Hepatocyte (in vitro differentiated cells): ENCODE measurements at regions not wholly inside any gene's neighbourhood (a gene's known extent, or its start where the extent isn't known, plus 50 kb on each side); places are given as distances from the start of the nearest gene placed in this dataset.

ENCODE experiments used
- EZH2 ChIP-seq: fragments of 200-600 bp; sonication (generic); IDR thresholded peaks from 2 replicates; pipeline ENCODE4 v1.6.1; 2016; ENCODE audit warnings: antibody characterized with exemption, mild to moderate bottlenecking, borderline replicate concordance
- TF ChIP-seq, protein P1 (sequence below): fragments of 200-600 bp; sonication (generic); IDR thresholded peaks from 2 replicates; pipeline ENCODE4 v1.5.1; 2016; ENCODE audit warnings: antibody characterized with exemption, mild to moderate bottlenecking; ENCODE audit not compliant: poor library complexity

GRCh38 chr4:137851435-137851834 is 319.1 kb upstream of the PCDH18 start:
- TF ChIP-seq, protein P1, sequence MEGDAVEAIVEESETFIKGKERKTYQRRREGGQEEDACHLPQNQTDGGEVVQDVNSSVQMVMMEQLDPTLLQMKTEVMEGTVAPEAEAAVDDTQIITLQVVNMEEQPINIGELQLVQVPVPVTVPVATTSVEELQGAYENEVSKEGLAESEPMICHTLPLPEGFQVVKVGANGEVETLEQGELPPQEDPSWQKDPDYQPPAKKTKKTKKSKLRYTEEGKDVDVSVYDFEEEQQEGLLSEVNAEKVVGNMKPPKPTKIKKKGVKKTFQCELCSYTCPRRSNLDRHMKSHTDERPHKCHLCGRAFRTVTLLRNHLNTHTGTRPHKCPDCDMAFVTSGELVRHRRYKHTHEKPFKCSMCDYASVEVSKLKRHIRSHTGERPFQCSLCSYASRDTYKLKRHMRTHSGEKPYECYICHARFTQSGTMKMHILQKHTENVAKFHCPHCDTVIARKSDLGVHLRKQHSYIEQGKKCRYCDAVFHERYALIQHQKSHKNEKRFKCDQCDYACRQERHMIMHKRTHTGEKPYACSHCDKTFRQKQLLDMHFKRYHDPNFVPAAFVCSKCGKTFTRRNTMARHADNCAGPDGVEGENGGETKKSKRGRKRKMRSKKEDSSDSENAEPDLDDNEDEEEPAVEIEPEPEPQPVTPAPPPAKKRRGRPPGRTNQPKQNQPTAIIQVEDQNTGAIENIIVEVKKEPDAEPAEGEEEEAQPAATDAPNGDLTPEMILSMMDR = no peak
- TF ChIP-seq EZH2 = no peak
